BE2C (cell line): ENCODE measurements at regions not wholly inside any gene's neighbourhood (a gene's known extent, or its start where the extent isn't known, plus 50 kb on each side); places are given as distances from the start of the nearest gene placed in this dataset.

Source experiments
- DNase-seq: peaks from one replicate; pipeline ENCODE4 v3.0.0-alpha.2; 2020
- H3K27me3 ChIP-seq: fragments of 250-450 bp; sonication (Bioruptor Pico); 2 replicates; pipeline ENCODE4 v1.5.1; 2020; ENCODE audit warnings: mild to moderate bottlenecking
- H3K36me3 ChIP-seq: fragments of 250-450 bp; sonication (Bioruptor Pico); 2 replicates; pipeline ENCODE4 v1.5.1; 2020; ENCODE audit warnings: mild to moderate bottlenecking
- H3K4me1 ChIP-seq: fragments of 250-450 bp; sonication (Bioruptor Pico); 2 replicates; pipeline ENCODE4 v1.5.1; 2020
- H3K4me3 ChIP-seq: 2 replicates; pipeline ENCODE4 v1.5.1; 2011; ENCODE audit warnings: low read depth, low read length
- H3K9me3 ChIP-seq: fragments of 250-450 bp; sonication (Bioruptor Pico); 2 replicates; pipeline ENCODE4 v1.5.1; 2020
- TF ChIP-seq, protein P1 (sequence below): IDR thresholded peaks from 2 replicates; pipeline ENCODE4 v1.5.1; 2012; ENCODE audit warnings: mild to moderate bottlenecking, low read depth, low read length

DNA sequence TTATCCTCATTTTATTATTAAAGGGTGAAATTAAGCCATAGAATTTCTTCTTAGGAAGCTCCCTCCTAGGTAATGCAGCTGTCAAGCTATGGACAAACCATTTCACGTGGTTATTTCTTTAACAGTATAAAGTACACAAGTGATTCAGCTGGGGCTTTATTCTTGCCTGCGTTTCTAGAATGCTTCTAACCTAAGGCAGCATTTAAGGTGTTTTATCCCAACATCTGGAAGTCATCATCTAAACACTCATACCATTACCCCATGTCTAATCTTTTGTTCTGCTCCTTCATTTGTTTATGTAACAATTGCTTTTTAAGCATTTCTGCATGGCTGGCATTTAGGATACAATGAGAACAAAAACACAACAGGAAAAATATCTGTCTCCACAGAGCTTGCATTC lies 829.2 kb upstream of the ADAMTS5 start:
- H3K4me3 ChIP-seq, result no peak overlapping the region
- H3K9me3 ChIP-seq, result no peaks in the 10 kb centered on the region
- peaks cover 4% of the 10 kb centered on the region for H3K4me1 ChIP-seq
- no peaks in the 10 kb centered on the region for H3K36me3 ChIP-seq
- H3K27me3 ChIP-seq, result no peaks in the 10 kb centered on the region
- TF ChIP-seq, protein P1, sequence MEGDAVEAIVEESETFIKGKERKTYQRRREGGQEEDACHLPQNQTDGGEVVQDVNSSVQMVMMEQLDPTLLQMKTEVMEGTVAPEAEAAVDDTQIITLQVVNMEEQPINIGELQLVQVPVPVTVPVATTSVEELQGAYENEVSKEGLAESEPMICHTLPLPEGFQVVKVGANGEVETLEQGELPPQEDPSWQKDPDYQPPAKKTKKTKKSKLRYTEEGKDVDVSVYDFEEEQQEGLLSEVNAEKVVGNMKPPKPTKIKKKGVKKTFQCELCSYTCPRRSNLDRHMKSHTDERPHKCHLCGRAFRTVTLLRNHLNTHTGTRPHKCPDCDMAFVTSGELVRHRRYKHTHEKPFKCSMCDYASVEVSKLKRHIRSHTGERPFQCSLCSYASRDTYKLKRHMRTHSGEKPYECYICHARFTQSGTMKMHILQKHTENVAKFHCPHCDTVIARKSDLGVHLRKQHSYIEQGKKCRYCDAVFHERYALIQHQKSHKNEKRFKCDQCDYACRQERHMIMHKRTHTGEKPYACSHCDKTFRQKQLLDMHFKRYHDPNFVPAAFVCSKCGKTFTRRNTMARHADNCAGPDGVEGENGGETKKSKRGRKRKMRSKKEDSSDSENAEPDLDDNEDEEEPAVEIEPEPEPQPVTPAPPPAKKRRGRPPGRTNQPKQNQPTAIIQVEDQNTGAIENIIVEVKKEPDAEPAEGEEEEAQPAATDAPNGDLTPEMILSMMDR, result no peak
- DNase-seq, result no peak

DNA sequence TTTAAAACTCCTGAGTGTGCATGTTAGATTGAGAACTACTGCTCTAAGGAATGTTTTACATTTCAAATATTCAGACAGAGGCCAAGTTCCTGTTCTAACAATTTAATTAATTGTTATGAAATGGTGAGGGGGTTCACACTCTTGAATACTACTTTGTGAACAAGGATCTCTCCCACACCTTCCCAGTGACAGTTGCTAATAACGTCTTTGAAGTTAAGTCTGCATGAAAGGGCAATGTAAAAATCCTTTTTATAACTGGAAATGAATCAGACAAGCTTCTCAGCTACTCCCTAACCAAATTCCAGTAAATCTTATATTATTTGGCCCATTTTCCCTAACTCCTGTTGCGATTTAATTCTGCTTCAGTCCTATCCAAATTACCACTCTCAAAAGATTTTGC lies 828.5 kb upstream of the ADAMTS5 start:
- TF ChIP-seq, protein P1, result no peak
- no peak for DNase-seq
- Histone ChIP-seq H3K9me3 (no peaks in the 10 kb centered on the region), H3K36me3 (no peaks in the 10 kb centered on the region), H3K4me1 (peaks cover 4% of the 10 kb centered on the region), H3K27me3 (no peaks in the 10 kb centered on the region), H3K4me3 (no peak overlapping the region)

DNA sequence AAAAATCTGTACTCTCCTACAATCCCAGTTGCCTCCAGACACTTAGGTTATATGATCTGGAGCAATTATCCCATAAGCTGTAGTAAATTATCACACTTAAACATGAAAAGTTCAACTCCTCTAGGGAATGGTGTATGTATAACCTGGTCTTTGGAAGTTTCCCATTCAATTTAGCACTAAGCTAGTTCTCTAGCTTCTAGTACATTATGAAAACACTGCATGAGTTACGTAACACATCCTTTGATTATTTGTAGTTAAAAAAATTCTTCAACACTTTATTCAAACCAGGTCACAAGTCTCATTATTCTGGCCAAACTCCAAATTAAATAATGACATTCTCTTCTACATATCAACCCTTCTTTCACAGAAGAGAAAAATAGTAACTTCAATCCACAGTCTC lies 827.0 kb upstream of the ADAMTS5 start:
- Histone ChIP-seq H3K36me3 (no peaks in the 10 kb centered on the region), H3K27me3 (no peaks in the 10 kb centered on the region), H3K4me3 (no peak overlapping the region), H3K4me1 (peaks cover 4% of the 10 kb centered on the region), H3K9me3 (no peaks in the 10 kb centered on the region; the same call in 1 of the 2 replicates)
- DNase-seq, result no peak
- TF ChIP-seq, protein P1, result no peak

DNA sequence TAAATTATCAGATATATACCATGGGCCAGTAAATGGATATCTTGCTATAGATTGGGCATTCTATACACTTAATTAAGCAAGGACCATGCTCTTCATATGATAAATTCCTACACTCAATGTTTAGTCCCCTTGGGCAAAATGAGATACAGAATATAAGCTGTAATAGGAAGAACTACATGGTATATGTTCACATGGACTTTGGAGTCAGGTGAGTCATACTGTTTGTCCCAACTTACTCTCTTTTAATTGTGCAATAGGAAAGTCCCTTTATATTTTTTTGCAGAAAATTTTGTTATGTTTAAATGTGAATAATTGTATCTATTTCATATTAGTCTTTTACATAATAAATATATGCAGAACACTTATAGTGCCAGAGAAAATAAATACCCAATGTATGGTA lies 820.2 kb upstream of the ADAMTS5 start:
- TF ChIP-seq, protein P1, result no peak
- no peaks in the 10 kb centered on the region for H3K27me3 ChIP-seq
- DNase-seq, result no peak
- H3K36me3 ChIP-seq, result no peaks in the 10 kb centered on the region
- H3K4me1 ChIP-seq, result peaks cover 8% of the 10 kb centered on the region
- H3K9me3 ChIP-seq, result no peaks in the 10 kb centered on the region; the same call in 1 of the 2 replicates
- no peak overlapping the region for H3K4me3 ChIP-seq

- no peak overlapping the region for H3K4me3 ChIP-seq
- peaks cover 5% of the 10 kb centered on the region for H3K4me1 ChIP-seq
- TF ChIP-seq, protein P1, result no peak
- no peaks in the 10 kb centered on the region for H3K27me3 ChIP-seq
- H3K36me3 ChIP-seq, result no peaks in the 10 kb centered on the region
- no peaks in the 10 kb centered on the region for H3K9me3 ChIP-seq
- DNase-seq, result no peak
Measured at GRCh38 chr21:27779606-27780005, 812.7 kb upstream of the ADAMTS5 start.

- H3K36me3 ChIP-seq, result no peaks in the 10 kb centered on the region
- DNase-seq, result no peak
- no peak overlapping the region for H3K4me3 ChIP-seq
- no peaks in the 10 kb centered on the region for H3K4me1 ChIP-seq
- H3K27me3 ChIP-seq, result no peaks in the 10 kb centered on the region
- TF ChIP-seq, protein P1, result no peak
- no peaks in the 10 kb centered on the region for H3K9me3 ChIP-seq
Measured at GRCh38 chr21:27776925-27777553, 810.2 kb upstream of the ADAMTS5 start.
